GM12873 (cell line): ENCODE measurements at regions not wholly inside any gene's neighbourhood (a gene's known extent, or its start where the extent isn't known, plus 50 kb on each side); places are given as distances from the start of the nearest gene placed in this dataset.

Experiments
- CTCF ChIP-seq: IDR thresholded peaks from 2 replicates; pipeline ENCODE4 v1.5.1; 2012; ENCODE audit warnings: low read depth, mild to moderate bottlenecking, moderate library complexity, low read length, control low read depth; ENCODE audit not compliant: insufficient read depth; ENCODE audit errors: missing control alignments

- no peak for TF ChIP-seq CTCF
Observed at GRCh38 chr9:108479989-108480652, 375.7 kb downstream of the ACTL7B start.

- no peak for TF ChIP-seq CTCF
Observed at GRCh38 chr9:108478431-108479332, 377.1 kb downstream of the ACTL7B start.

- no peak for TF ChIP-seq CTCF
Observed at GRCh38 chr9:108477529-108478006, 378.2 kb downstream of the ACTL7B start.

GRCh38 chr9:108476574-108476973 is 379.2 kb downstream of the ACTL7B start:
- TF ChIP-seq CTCF: no peak

- TF ChIP-seq CTCF: no peak
Observed at GRCh38 chr9:108475813-108476212, 380.0 kb downstream of the ACTL7B start.

- no peak for TF ChIP-seq CTCF
Observed at GRCh38 chr9:108474356-108474755, 381.4 kb downstream of the ACTL7B start.
